Caco-2 (cell line): ENCODE measurements at regions not wholly inside any gene's neighbourhood (a gene's known extent, or its start where the extent isn't known, plus 50 kb on each side); places are given as distances from the start of the nearest gene placed in this dataset.
A peak's percentile ranks its signal among the peaks of the same experiment; 100 is the strongest.

Experiments used
- BruUV-seq: library from RNA; stranded (reverse); fragments of 400-500 nt; replicated peaks from 2 replicates; lab custom pipeline; 2021; lab: Mats Ljungman, UMichigan
- CTCF ChIA-PET: fragments of 300-600 bp; sonication (Branson Sonifier 250); formaldehyde crosslinking; loops from one replicate; lab custom pipeline; 2022; ENCODE audit warnings: antibody characterized with exemption; lab: Charles Lee
- POLR2A ChIA-PET: fragments of 300-600 bp; sonication (Branson Sonifier 250); formaldehyde crosslinking; loops from one replicate; lab custom pipeline; 2022; ENCODE audit warnings: antibody characterized with exemption; lab: Charles Lee
- DNase-seq, 2 experiments: peaks; one replicate each; pipeline versions ENCODE4 v3.0.0 to v3.0.0-alpha.2; 2020 to 2022
- H3K27me3 ChIP-seq: replicated peaks from 2 replicates; pipeline ENCODE4 v1.6.0; 2011; ENCODE audit warnings: low read length; ENCODE audit not compliant: control insufficient read depth, insufficient read depth
- H3K36me3 ChIP-seq: 2 replicates; pipeline ENCODE4 v1.5.1; 2011; ENCODE audit warnings: low read length; ENCODE audit not compliant: control insufficient read depth, insufficient read depth
- H3K4me1 ChIP-seq: fragments of 250-450 bp; sonication (Bioruptor Pico); 2 replicates; pipeline ENCODE4 v1.5.1; 2020; ENCODE audit warnings: mild to moderate bottlenecking
- H3K4me3 ChIP-seq: 2 replicates; pipeline ENCODE4 v1.5.1; 2011; ENCODE audit warnings: low read depth, mild to moderate bottlenecking, control low read depth, low read length
- H3K9me3 ChIP-seq: fragments of 250-450 bp; sonication (Bioruptor Pico); 2 replicates; pipeline ENCODE4 v1.5.1; 2020; ENCODE audit warnings: mild to moderate bottlenecking, moderate library complexity
- H3K27ac Mint-ChIP-seq: one replicate; pipeline ENCODE4 v1.8.0; 2022; ENCODE audit warnings: mixed read lengths; ENCODE audit not compliant: unreplicated experiment
- H3K27me3 Mint-ChIP-seq: one replicate; pipeline ENCODE4 v1.8.0; 2022; ENCODE audit warnings: mixed read lengths; ENCODE audit not compliant: insufficient read depth, unreplicated experiment
- H3K36me3 Mint-ChIP-seq: one replicate; pipeline ENCODE4 v1.8.0; 2022; ENCODE audit warnings: mild to moderate bottlenecking, mixed read lengths; ENCODE audit not compliant: insufficient read depth, unreplicated experiment
- H3K4me1 Mint-ChIP-seq: one replicate; pipeline ENCODE4 v1.8.0; 2022; ENCODE audit warnings: low read depth, mixed read lengths; ENCODE audit not compliant: unreplicated experiment
- H3K4me3 Mint-ChIP-seq: one replicate; pipeline ENCODE4 v1.8.0; 2022; ENCODE audit warnings: mild to moderate bottlenecking, moderate library complexity, mixed read lengths; ENCODE audit not compliant: unreplicated experiment
- H3K9me3 Mint-ChIP-seq: one replicate; pipeline ENCODE4 v1.8.0; 2022; ENCODE audit warnings: mixed read lengths; ENCODE audit not compliant: unreplicated experiment
- CTCF ChIP-seq, 2 experiments: fragments of 200-600 bp in 1 of 2; IDR thresholded peaks; 1 replicate in 1 of 2; 2 replicates in 1 of 2; pipeline versions ENCODE4 v1.5.1 to v1.8.0; 2011 to 2022; ENCODE audit warnings: antibody characterized with exemption in 1 of 2, control low read depth in 1 of 2, inconsistent platforms in 1 of 2, low read depth in 1 of 2, low read length in 1 of 2, mild to moderate bottlenecking in 1 of 2, moderate library complexity in 1 of 2; ENCODE audit not compliant: insufficient read depth in 1 of 2, severe bottlenecking in 1 of 2, unreplicated experiment in 1 of 2
- intact Hi-C: fragments of 100-400 bp; cut with micrococcal nuclease; formaldehyde crosslinking; loops from one replicate; pipeline ENCODE4 v1.10.0; 2022; ENCODE audit not compliant: unreplicated experiment

GRCh38 chr12:94733727-94734126 is 83.4 kb upstream of the TMCC3 start:
- H3K9me3 Mint-ChIP-seq = peaks cover 9% of the 10 kb centered on the region
- BruUV-seq = no TSS peak
- DNase-seq = no peak
- no peaks in the 10 kb centered on the region for H3K4me1 Mint-ChIP-seq
- no peaks in the 10 kb centered on the region for H3K27me3 Mint-ChIP-seq
- peak overlapping the region; percentile 69 for H3K27ac Mint-ChIP-seq
- POLR2A ChIA-PET = no interaction called here
- no peak overlapping the region for H3K4me3 Mint-ChIP-seq
- Histone ChIP-seq H3K36me3 (no peaks in the 10 kb centered on the region), H3K27me3 (no peaks in the 10 kb centered on the region), H3K9me3 (no peaks in the 10 kb centered on the region; the same call in 1 of the 2 replicates), H3K4me3 (no peak overlapping the region), H3K4me1 (no peaks in the 10 kb centered on the region)
- no peak for TF ChIP-seq CTCF (IDR thresholded peaks at IDR 0.05; ENCODE audit: insufficient read depth in 1 of 2, low read depth in 1 of 2, low read length in 1 of 2, severe bottlenecking in 1 of 2, unreplicated experiment in 1 of 2)
- CTCF ChIA-PET = no interaction called here
- no peaks in the 10 kb centered on the region for H3K36me3 Mint-ChIP-seq
- intact Hi-C loops = no loop called here

GRCh38 chr12:94732367-94732990 is 82.1 kb upstream of the TMCC3 start:
- Histone ChIP-seq H3K4me3 (no peak overlapping the region), H3K27me3 (no peaks in the 10 kb centered on the region), H3K9me3 (no peaks in the 10 kb centered on the region; the same call in 1 of the 2 replicates), H3K36me3 (no peaks in the 10 kb centered on the region), H3K4me1 (no peaks in the 10 kb centered on the region)
- intact Hi-C loops = no loop called here
- H3K4me3 Mint-ChIP-seq = no peak overlapping the region
- ChIA-PET CTCF (interaction anchor here (0.7 kb wide), 1 partner anchor 110 kb away, joined by 3 read pairs; no protein-coding TSS in a partner anchor), POLR2A (no interaction called here)
- H3K9me3 Mint-ChIP-seq = peaks cover 16% of the 10 kb centered on the region
- TF ChIP-seq CTCF (IDR thresholded peaks at IDR 0.05; ENCODE audit: insufficient read depth in 1 of 2, low read depth in 1 of 2, low read length in 1 of 2, severe bottlenecking in 1 of 2, unreplicated experiment in 1 of 2) = no peak
- H3K36me3 Mint-ChIP-seq = no peaks in the 10 kb centered on the region
- H3K27me3 Mint-ChIP-seq = no peaks in the 10 kb centered on the region
- no TSS peak for BruUV-seq
- no peak for DNase-seq
- no peak overlapping the region for H3K27ac Mint-ChIP-seq
- no peaks in the 10 kb centered on the region for H3K4me1 Mint-ChIP-seq

- no TSS peak for BruUV-seq
- H3K9me3 Mint-ChIP-seq = peaks cover 18% of the 10 kb centered on the region
- H3K4me1 ChIP-seq = no peaks in the 10 kb centered on the region
- ChIA-PET CTCF (interaction anchor here (0.7 kb wide), 1 partner anchor 109 kb away, joined by 3 read pairs; no protein-coding TSS in a partner anchor), POLR2A (no interaction called here)
- H3K36me3 Mint-ChIP-seq = no peaks in the 10 kb centered on the region
- intact Hi-C loops = no loop called here
- H3K4me3 ChIP-seq = no peak overlapping the region
- H3K27me3 Mint-ChIP-seq = no peaks in the 10 kb centered on the region
- TF ChIP-seq CTCF (IDR thresholded peaks at IDR 0.05; ENCODE audit: insufficient read depth in 1 of 2, low read depth in 1 of 2, low read length in 1 of 2, severe bottlenecking in 1 of 2, unreplicated experiment in 1 of 2) = no peak
- no peaks in the 10 kb centered on the region for H3K4me1 Mint-ChIP-seq
- no peaks in the 10 kb centered on the region for H3K27me3 ChIP-seq
- no peak overlapping the region for H3K27ac Mint-ChIP-seq
- no peak for DNase-seq
- H3K9me3 ChIP-seq = no peaks in the 10 kb centered on the region; the same call in 1 of the 2 replicates
- no peak overlapping the region for H3K4me3 Mint-ChIP-seq
- H3K36me3 ChIP-seq = no peaks in the 10 kb centered on the region
Observed at GRCh38 chr12:94731733-94732360, 81.5 kb upstream of the TMCC3 start.
